GM18520 (cell line): ENCODE measurements at regions not wholly inside any gene's neighbourhood (a gene's known extent, or its start where the extent isn't known, plus 50 kb on each side); places are given as distances from the start of the nearest gene placed in this dataset.

Experiments used
- ATAC-seq: cut with Tn5 transposase; IDR thresholded peaks from one replicate; pipeline ENCODE4 v1.9.1; 2021; ENCODE audit not compliant: unreplicated experiment

GRCh38 chr9:79120941-79121340 is 450.8 kb upstream of the TLE4 start:
- no peak for ATAC-seq

DNA sequence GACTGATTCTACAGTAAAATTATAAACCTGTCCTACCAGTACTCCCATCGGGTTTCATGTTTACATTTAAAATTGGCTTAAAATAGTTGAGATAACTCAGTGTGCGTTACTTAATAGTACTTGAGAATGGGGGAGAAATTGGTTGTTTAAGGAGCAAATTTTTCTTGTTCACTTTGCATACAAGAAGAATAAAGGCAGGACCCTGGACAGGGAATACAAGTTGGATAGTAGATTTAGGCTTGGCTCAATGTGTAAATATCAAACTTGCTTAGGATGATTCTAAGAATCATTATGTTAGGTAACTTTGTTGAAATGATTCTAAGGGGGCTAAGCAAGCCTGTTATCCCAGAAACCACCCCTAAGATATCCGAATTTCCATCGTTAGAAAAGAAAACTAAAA is 448.4 kb upstream of the TLE4 start:
- no peak for ATAC-seq

- ATAC-seq, result no peak
These were observed 444.1 kb upstream of the TLE4 start for GRCh38 chr9:79127661-79128060.

DNA sequence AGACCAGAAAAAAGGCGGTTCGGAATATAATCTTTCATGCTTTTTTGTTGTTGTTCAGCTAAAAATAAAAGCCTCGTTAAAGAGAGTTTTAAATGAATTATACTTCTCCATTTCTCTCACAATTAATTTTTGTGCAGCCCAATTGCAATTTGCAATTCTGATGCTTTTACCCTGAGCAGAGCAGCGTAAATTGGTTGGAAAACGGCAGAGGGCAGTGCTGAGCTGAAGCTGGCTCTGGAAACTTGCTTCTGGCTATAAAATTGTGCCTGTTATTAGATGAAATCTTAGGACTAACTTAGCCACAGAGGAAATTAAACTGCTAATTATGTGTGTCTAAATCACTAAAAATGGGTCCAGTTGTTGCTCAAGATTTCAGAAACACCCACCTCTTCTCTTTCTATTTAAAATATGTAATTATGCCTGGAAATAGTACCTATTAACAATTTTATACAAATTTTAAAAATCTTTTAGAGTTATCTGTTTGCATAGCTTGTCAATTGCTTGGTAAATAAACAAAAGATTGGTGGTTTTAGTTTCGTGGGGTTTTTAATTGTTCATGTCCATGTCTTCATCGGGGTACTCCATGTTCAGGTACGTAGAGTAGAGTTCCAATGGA is 441.8 kb upstream of the TLE4 start:
- ATAC-seq, result no peak

GRCh38 chr9:79131246-79131774 is 440.5 kb upstream of the TLE4 start:
- no peak for ATAC-seq

- ATAC-seq, result no peak
These were observed 439.9 kb upstream of the TLE4 start for GRCh38 chr9:79131824-79132377.

- no peak for ATAC-seq
These were observed 437.1 kb upstream of the TLE4 start for GRCh38 chr9:79134654-79135053.

DNA sequence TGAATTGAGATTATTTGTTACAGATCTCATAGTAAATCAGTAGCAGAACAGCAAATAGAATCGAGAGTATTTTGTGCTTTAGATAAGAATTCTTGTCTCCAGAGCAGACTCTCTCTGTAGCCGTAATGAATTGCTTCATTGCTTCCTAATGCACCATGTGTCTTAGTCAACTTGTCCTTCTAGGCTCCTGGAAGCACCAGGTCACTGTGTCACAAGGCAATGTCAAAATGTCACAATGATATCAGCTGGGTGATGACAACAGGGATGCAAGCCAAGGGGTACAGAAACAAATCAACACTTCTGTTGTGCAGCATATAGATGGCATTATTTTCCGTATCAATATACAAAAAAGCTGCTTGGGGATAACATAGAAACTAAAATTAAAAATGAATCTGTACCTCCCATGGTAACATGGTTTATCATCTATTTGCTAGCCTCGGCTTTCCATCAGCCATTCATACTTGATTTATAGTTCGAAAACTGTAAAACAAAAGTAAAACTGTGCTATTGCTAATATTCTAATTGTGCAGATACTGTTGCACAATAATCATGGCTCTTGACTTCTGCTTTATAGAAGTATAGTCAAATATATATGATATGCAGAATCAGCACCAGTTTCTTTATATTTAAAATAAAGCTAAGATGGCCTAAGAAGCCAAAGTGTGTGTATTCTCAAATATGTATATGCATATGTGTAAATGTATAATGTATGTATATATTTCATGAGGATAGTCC is 435.9 kb upstream of the TLE4 start:
- no peak for ATAC-seq

DNA sequence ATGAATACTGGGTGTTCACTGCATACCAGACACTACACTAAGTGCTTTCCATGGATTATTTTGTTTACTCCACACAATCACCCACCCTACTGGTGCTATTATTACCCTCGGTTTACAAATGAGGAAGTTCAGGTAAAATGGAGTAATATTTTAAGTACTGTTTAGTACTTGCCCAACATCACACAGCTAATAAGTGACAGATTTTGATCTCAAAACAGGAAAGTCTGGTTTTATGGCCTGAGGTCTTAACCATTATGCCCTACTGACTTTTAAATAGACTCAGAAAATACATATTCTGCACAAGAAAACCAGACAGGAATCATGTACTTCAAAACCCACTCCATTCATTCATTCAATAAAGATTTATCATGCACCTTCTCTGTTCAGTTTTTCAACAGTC is 431.0 kb upstream of the TLE4 start:
- no peak for ATAC-seq

DNA sequence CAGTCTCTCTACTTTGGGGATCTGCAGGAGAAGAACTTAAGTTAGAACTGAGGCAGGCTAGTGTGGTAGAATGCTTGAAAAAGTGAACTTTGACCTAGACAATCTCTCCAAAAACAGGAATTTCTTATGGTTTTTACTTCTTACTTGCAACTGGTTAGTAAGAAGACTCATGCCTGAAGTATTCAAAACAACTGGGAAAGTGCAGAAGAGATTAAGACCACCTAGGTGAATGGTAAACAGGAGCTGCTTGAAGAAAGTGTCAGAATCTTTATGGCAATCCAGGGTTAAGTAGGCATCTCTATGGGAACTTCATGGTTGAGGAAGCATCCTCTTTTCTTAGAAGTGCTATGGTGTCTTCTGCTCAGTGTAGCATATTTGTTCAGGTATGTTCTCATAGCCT is 428.6 kb upstream of the TLE4 start:
- no peak for ATAC-seq

DNA sequence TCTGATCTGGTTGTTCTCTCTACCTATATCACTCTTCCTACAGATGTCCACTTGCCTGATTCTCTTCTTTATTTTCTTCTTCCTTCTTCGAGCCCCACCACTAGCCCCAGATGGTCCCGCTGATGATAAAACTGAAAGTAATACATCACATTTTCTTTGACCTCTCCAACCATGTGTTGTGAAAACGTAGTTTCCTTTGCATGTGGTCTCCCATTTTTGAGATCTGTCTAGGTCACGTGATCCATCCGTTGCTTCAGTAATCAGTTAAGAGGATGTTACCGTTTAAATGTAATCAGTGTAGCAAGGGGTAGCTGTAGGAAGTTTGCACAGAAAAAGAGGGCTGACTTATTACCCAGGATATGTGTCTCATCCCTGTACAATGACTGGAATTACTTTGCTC is 426.3 kb upstream of the TLE4 start:
- ATAC-seq, result no peak

DNA sequence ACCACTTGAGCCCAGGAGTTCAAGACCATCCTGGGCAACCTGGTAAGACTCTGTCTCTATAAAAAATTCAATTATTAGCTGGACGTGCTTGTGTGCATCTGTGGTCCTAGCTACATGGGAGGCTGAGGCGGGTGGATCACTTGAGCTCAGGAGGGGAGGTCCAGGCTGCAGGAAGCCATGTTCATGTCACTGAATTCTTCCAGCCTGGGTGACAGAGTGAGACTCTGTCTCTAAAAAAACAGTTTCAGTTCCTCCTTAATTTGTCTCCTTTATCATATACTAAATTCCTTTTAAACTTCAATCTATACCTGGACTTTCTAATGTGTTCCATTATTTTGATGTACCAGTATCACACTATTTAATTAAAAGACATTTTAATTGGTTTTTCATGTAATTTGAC is 422.2 kb upstream of the TLE4 start:
- no peak for ATAC-seq

GRCh38 chr9:79151791-79152190 is 420.0 kb upstream of the TLE4 start:
- ATAC-seq, result no peak

DNA sequence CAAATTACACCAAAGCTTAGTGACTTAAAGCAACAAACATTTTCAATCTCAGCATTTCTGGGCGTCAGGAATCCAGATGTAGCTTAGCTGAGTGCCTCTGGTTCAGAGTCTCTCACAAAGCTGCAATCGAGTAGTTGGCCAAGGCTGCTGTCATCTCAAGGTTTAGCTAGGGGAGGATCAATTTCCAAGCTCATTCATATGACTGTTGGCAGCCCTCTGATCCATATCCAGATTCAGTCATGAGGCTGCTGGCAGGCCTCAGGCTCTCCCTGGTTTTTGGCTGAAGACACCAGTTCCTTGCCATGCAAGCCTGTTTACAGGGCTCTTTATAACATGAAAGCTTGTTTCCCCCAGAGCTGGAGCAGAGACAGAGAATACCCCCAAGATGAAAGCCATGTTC is 419.5 kb upstream of the TLE4 start:
- no peak for ATAC-seq

DNA sequence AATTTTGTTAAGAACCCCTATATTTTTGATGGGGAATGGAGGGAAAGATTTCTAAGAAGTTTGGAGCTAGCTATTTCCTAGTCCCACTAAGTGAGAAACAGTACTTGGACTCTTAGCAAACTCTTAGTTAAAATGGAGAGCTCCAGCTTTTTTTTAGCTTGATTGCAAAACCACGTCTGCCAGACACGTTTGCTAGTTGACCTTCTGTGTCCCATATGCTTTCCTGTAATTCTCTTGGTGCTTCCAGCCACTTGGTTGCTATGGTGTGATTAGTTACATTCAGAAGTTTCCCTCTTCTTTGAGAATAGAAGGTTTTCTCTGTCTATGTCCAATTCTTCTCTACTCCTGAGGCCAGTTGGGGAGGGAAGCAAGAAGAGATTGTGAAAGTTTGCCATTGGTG is 417.0 kb upstream of the TLE4 start:
- ATAC-seq, result no peak

- no peak for ATAC-seq
These were observed 416.5 kb upstream of the TLE4 start for GRCh38 chr9:79155308-79155707.

GRCh38 chr9:79163544-79163943 is 408.2 kb upstream of the TLE4 start:
- no peak for ATAC-seq

DNA sequence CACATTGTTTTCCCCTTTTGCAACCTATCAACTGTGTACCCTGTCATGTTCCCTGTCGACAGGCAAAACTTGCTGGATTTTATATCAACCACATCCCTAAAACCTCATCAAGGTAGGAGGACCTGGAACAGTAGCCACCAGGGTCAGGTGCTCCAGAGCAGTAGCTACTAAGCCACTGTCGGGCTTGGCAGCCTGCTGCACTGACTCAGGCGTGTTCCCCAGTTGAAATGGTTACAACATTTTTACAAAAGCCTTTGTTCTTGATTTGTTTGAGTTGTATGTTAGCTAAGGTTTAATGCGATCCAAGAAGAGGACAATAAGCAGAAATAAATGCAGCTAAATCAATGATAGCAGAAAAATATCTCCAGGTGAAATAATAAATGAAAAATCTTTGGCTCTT is 407.4 kb upstream of the TLE4 start:
- no peak for ATAC-seq

DNA sequence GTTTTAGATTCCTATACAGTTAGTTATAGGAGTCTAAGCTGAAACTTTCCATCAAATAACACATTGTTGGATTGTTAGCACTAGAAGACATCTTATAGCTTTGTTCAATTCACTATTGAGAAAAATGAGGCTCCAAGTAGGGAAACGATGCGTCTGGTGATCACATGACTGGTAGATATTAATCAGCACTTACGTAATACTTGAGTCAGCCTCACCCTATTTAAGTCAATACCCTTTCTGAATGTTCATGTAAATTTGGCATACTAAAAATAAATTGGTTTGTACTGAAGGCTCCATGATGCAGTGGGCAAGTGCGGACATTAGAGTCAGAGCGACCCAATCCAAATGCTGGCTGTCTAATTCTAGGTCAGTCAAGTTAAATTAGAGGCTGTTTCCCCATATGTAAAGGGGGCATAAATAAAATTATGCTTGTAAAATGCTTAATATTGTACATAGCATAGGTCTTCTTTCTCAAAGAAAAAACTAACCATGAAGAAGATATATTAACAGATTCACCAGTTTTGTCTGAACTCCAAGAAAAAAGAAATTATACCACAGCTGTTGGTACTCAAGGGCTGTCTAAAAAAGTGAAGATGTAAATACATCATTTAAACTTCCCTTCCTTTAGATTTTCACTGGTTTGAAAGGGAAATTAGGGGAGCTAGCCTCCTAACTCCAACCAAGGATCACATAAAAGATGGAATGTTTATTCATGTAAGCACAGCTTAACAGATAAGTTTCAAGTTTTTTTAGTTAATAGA is 406.6 kb upstream of the TLE4 start:
- no peak for ATAC-seq

DNA sequence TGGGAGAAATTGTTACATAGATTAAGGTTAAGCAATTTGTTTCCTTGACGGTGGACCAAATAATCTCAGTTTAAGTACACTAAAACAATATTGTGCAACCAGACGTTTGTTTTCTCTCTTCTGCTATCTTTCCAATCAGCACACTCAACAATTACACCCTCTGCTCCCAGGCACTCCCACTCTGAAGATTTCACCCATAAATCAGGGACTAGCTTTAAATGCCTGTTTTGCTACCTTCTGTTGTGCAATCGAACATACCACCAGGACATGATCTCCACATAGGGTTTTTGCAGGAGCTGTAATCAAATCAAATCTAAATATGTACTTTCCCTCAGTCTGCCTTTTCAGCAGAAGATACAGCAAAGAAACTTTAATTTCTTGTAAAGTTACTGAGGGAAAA is 405.8 kb upstream of the TLE4 start:
- ATAC-seq, result no peak

- no peak for ATAC-seq
These were observed 401.1 kb upstream of the TLE4 start for GRCh38 chr9:79170643-79171042.

DNA sequence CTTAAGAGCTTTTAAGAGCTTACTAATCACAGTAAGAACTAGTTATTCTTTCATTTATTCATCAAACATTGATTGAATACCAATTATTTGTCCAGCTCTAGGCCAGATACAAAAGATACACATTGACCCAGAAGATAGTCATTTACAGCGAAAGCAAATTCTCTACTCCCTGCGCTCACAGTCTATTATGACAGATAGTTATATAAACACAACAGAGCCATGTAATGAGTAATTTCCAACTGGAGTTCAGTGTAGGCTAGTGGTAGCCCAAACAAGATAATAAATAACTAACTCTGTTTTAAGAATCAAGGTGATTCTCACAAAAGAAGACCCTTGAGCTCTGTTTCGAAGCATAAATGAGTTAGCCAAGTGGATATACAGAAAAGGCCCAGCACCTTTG is 397.8 kb upstream of the TLE4 start:
- no peak for ATAC-seq
